ENCODE measurements at regions not wholly inside any gene's neighbourhood (a gene's known extent, or its start where the extent isn't known, plus 50 kb on each side); places are given as distances from the start of the nearest gene placed in this dataset.

GRCh38 chr14:76974365-76974764 is 54.1 kb downstream of the IRF2BPL start:
- TF ChIP-seq CTCF (IDR thresholded peaks at IDR 0.05): no peak
- no peak for TF ChIP-seq ZFX (IDR thresholded peaks at IDR 0.05; ENCODE audit: borderline replicate concordance)
